ENCODE measurements at regions not wholly inside any gene's neighbourhood (a gene's known extent, or its start where the extent isn't known, plus 50 kb on each side); places are given as distances from the start of the nearest gene placed in this dataset.

DNA sequence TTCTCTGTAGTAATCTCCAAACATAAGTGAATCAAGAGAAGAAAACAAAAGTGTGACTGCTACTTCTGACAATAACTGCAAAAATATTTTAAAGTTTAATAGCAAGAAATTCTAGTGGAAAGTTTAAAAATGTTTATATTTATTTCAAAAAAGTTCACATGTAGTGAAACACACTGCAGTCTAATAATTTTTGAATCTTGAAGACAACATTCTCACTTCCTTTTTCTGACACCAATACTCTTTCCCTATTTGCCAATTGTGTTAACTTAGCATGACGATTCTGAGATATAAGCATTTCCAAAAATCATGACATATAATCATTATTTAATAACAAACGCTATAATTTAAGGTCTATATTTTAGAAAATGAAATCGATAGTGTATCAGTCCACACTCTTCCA is 429.1 kb upstream of the PKDCC start:
- Histone ChIP-seq H3K79me2 (ENCODE audit: low read depth) (no peaks in the 10 kb centered on the region), H3F3A (ENCODE audit: low read depth) (no peaks in the 10 kb centered on the region)
- no peaks in the 10 kb centered on the region for H3K4me1 Mint-ChIP-seq

GRCh38 chr2:41621095-41621494 is 426.7 kb upstream of the PKDCC start:
- H3K4me2 ChIP-seq, result no peak overlapping the region
- H3K9me3 Mint-ChIP-seq, result no peaks in the 10 kb centered on the region
- no peak overlapping the region for H3K4me3 ChIP-seq
- H3K4me1 ChIP-seq, result no peaks in the 10 kb centered on the region
- H3K9me3 ChIP-seq (ENCODE audit: low read depth), result no peaks in the 10 kb centered on the region
- no peak overlapping the region for H3K27ac Mint-ChIP-seq
- H2AFZ ChIP-seq (replicated peaks), result no peak overlapping the region
- H3K79me2 ChIP-seq (ENCODE audit: low read depth), result no peaks in the 10 kb centered on the region
- no peaks in the 10 kb centered on the region for H3K36me3 Mint-ChIP-seq
- H4K20me1 ChIP-seq (ENCODE audit: low read depth), result no peaks in the 10 kb centered on the region
- no peaks in the 10 kb centered on the region for H3K27me3 ChIP-seq
- no peak overlapping the region for H3K9ac ChIP-seq
- no peaks in the 10 kb centered on the region for H3F3A ChIP-seq (ENCODE audit: low read depth)
- TF ChIP-seq EZH2 (IDR thresholded peaks at IDR 0.05), result no peak
- TF ChIP-seq CTCF (IDR thresholded peaks at IDR 0.05), result no peak
- no peak for TF ChIP-seq EZH2phosphoT487 (IDR thresholded peaks at IDR 0.05)
- H3K27ac ChIP-seq, result no peak overlapping the region
- peaks cover 4% of the 10 kb centered on the region for H3K27me3 Mint-ChIP-seq (ENCODE audit: insufficient read depth, low read depth)
- H3K36me3 ChIP-seq, result no peaks in the 10 kb centered on the region
- no peaks in the 10 kb centered on the region for H3K4me1 Mint-ChIP-seq
- no peak for DNase-seq (ENCODE audit: low spot score)
- no peak overlapping the region for H3K4me3 Mint-ChIP-seq

More for the DNA sequence above, 429.1 kb upstream of the PKDCC start:
- Mint-ChIP-seq H3K9me3 (no peaks in the 10 kb centered on the region), H3K27me3 (ENCODE audit: insufficient read depth, low read depth) (peaks cover 4% of the 10 kb centered on the region), H3K4me3 (no peak overlapping the region), H3K36me3 (no peaks in the 10 kb centered on the region), H3K27ac (no peak overlapping the region)
- TF ChIP-seq EZH2 (IDR thresholded peaks at IDR 0.05), result no peak
- TF ChIP-seq CTCF (IDR thresholded peaks at IDR 0.05), result no peak
- TF ChIP-seq EZH2phosphoT487 (IDR thresholded peaks at IDR 0.05), result no peak
- Histone ChIP-seq H3K36me3 (no peaks in the 10 kb centered on the region), H3K4me2 (no peak overlapping the region), H3K4me1 (no peaks in the 10 kb centered on the region), H3K4me3 (no peak overlapping the region), H3K27ac (no peak overlapping the region), H4K20me1 (ENCODE audit: low read depth) (no peaks in the 10 kb centered on the region), H3K9me3 (ENCODE audit: low read depth) (no peaks in the 10 kb centered on the region), H2AFZ (replicated peaks) (no peak overlapping the region), H3K9ac (no peak overlapping the region), H3K27me3 (no peaks in the 10 kb centered on the region)
- no peak for DNase-seq (ENCODE audit: low spot score)

- H3K36me3 Mint-ChIP-seq, result no peaks in the 10 kb centered on the region
- no peak for DNase-seq (ENCODE audit: low spot score)
- no peaks in the 10 kb centered on the region for H3K79me2 ChIP-seq (ENCODE audit: low read depth)
- peaks cover 4% of the 10 kb centered on the region for H3K27me3 Mint-ChIP-seq (ENCODE audit: insufficient read depth, low read depth)
- no peak overlapping the region for H2AFZ ChIP-seq (replicated peaks)
- no peak overlapping the region for H3K27ac ChIP-seq
- H3K27ac Mint-ChIP-seq, result no peak overlapping the region
- H3F3A ChIP-seq (ENCODE audit: low read depth), result no peaks in the 10 kb centered on the region
- H4K20me1 ChIP-seq (ENCODE audit: low read depth), result no peaks in the 10 kb centered on the region
- H3K9ac ChIP-seq, result no peak overlapping the region
- no peaks in the 10 kb centered on the region for H3K9me3 Mint-ChIP-seq
- no peaks in the 10 kb centered on the region for H3K9me3 ChIP-seq (ENCODE audit: low read depth)
- TF ChIP-seq CTCF (IDR thresholded peaks at IDR 0.05) (no peak), EZH2phosphoT487 (IDR thresholded peaks at IDR 0.05) (no peak), EZH2 (IDR thresholded peaks at IDR 0.05) (no peak)
- H3K4me1 Mint-ChIP-seq, result no peaks in the 10 kb centered on the region
- H3K36me3 ChIP-seq, result no peaks in the 10 kb centered on the region
- H3K27me3 ChIP-seq, result no peaks in the 10 kb centered on the region
- H3K4me3 ChIP-seq, result no peak overlapping the region
- no peak overlapping the region for H3K4me2 ChIP-seq
- no peaks in the 10 kb centered on the region for H3K4me1 ChIP-seq
- no peak overlapping the region for H3K4me3 Mint-ChIP-seq
Observed at GRCh38 chr2:41621563-41621962, 426.3 kb upstream of the PKDCC start.

Measured in neural progenitor cell (in vitro differentiated cells).